ENCODE measurements at regions not wholly inside any gene's neighbourhood (a gene's known extent, or its start where the extent isn't known, plus 50 kb on each side); places are given as distances from the start of the nearest gene placed in this dataset.
"Not testable (repeated sequence)": the region's sequence is repeated elsewhere in the genome, so short reads cannot be mapped to it uniquely, and the experiment has no call there.

- Histone ChIP-seq H3K36me3 (no peaks in the 10 kb centered on the region), H3K27me3 (no peaks in the 10 kb centered on the region), H3K27ac (replicated peaks in 1 of 4) (no peak overlapping the region), H3K4me1 (no peaks in the 10 kb centered on the region), H3K9me3 (peaks cover 0 to 15% (median 7%) of the 10 kb centered on the region in 4 donors), H3K4me3 (no peak overlapping the region)
- no peak for DNase-seq (ENCODE audit: extremely low spot score)
- 71% methylated on average over 1 of the region's 1 CpG for WGBS
- TF ChIP-seq POLR2AphosphoS5 (IDR thresholded peaks at IDR 0.05) (no peak), POLR2A (IDR thresholded peaks at IDR 0.05; ENCODE audit: low read depth) (no peak), EP300 (IDR thresholded peaks at IDR 0.05) (no peak)
- TF ChIP-seq, protein P1, sequence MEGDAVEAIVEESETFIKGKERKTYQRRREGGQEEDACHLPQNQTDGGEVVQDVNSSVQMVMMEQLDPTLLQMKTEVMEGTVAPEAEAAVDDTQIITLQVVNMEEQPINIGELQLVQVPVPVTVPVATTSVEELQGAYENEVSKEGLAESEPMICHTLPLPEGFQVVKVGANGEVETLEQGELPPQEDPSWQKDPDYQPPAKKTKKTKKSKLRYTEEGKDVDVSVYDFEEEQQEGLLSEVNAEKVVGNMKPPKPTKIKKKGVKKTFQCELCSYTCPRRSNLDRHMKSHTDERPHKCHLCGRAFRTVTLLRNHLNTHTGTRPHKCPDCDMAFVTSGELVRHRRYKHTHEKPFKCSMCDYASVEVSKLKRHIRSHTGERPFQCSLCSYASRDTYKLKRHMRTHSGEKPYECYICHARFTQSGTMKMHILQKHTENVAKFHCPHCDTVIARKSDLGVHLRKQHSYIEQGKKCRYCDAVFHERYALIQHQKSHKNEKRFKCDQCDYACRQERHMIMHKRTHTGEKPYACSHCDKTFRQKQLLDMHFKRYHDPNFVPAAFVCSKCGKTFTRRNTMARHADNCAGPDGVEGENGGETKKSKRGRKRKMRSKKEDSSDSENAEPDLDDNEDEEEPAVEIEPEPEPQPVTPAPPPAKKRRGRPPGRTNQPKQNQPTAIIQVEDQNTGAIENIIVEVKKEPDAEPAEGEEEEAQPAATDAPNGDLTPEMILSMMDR (IDR thresholded peaks at IDR 0.05), result no peak
- intact Hi-C loops (cut with DNase I), result no loop called here
Observed at GRCh38 chr15:20409247-20409646, 132.4 kb downstream of the GOLGA6L6 start.

DNA sequence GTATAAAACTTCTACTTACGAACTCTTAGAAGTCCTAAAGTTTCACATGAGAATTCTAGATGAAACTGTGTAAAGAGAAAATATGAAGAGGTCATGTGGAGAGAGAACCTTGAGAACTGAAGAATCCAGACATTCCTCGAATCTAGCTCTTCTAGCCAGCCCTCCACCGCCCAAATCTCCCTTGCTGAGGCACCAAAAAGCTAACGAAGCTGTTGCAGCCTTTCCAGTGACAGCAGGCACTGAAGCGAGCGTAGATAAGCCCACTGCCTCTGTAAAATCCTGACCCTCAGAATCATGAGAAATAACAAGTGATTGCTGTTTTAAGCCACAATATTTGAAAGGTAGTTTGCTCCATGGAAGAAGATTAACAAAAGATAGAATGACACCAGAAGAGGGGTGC, 134.0 kb downstream of the GOLGA6L6 start:
- WGBS, result 48% methylated on average over 6 of the region's 6 CpGs
- Histone ChIP-seq H3K4me3 (no peak overlapping the region), H3K9me3 (peaks cover 0 to 10% (median 5%) of the 10 kb centered on the region in 4 donors), H3K27ac (replicated peaks in 1 of 4) (no peak overlapping the region), H3K36me3 (no peaks in the 10 kb centered on the region), H3K27me3 (no peaks in the 10 kb centered on the region), H3K4me1 (no peaks in the 10 kb centered on the region)
- intact Hi-C loops (cut with DNase I), result no loop called here
- TF ChIP-seq, protein P1 (IDR thresholded peaks at IDR 0.05), result no peak
- TF ChIP-seq POLR2A (IDR thresholded peaks at IDR 0.05; ENCODE audit: low read depth) (no peak), EP300 (IDR thresholded peaks at IDR 0.05) (no peak), POLR2AphosphoS5 (IDR thresholded peaks at IDR 0.05) (no peak)
- DNase-seq (ENCODE audit: extremely low spot score), result no peak

GRCh38 chr15:20404571-20404970, 137.0 kb downstream of the GOLGA6L6 start:
- H3K4me3 ChIP-seq; DNase-seq (ENCODE audit: extremely low spot score); H3K27me3 ChIP-seq; intact Hi-C loops (cut with DNase I); H3K36me3 ChIP-seq; H3K4me1 ChIP-seq; H3K27ac ChIP-seq (replicated peaks in 1 of 4): not testable (repeated sequence)
- peaks cover 0 to 17% (median 9%) of the 10 kb centered on the region in 4 donors for H3K9me3 ChIP-seq
- WGBS, result 52% methylated on average over 1 of the region's 1 CpG

GRCh38 chr15:20402586-20402985, 139.0 kb downstream of the GOLGA6L6 start:
- H3K27me3 ChIP-seq; H3K27ac ChIP-seq (replicated peaks in 1 of 4); H3K4me1 ChIP-seq; H3K36me3 ChIP-seq; H3K4me3 ChIP-seq; DNase-seq (ENCODE audit: extremely low spot score); intact Hi-C loops (cut with DNase I): not testable (repeated sequence)
- peaks cover 0 to 19% (median 10%) of the 10 kb centered on the region in 4 donors for H3K9me3 ChIP-seq
- WGBS, result 80% methylated on average over 3 of the region's 3 CpGs

DNA sequence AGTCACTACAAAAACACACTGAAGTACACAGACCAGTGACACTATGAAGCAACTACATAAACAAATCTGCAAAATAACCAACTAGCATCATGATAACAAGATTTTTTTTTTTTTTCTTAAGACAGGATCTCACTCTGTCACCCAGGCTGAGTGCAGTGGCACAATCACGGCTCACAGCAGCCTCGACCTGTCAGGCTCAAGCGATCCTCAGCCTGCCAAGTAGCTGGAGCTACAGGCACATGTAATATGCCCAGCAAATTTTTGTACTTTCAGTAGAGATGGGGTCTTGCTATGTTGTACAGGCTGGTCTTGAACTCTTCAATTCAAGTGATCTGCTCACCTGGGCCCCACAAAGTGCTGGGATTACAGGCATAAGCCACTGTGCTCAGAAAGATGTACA, 140.5 kb downstream of the GOLGA6L6 start:
- DNase-seq (ENCODE audit: extremely low spot score); H3K4me1 ChIP-seq; intact Hi-C loops (cut with DNase I); H3K27me3 ChIP-seq; H3K36me3 ChIP-seq; H3K27ac ChIP-seq (replicated peaks in 1 of 4); H3K4me3 ChIP-seq: not testable (repeated sequence)
- WGBS, result 81% methylated on average over 3 of the region's 3 CpGs
- peaks cover 0 to 15% (median 8%) of the 10 kb centered on the region in 4 donors for H3K9me3 ChIP-seq

GRCh38 chr15:20398680-20399079, 142.9 kb downstream of the GOLGA6L6 start:
- H3K27me3 ChIP-seq; H3K36me3 ChIP-seq; H3K27ac ChIP-seq (replicated peaks in 1 of 4); H3K4me3 ChIP-seq; intact Hi-C loops (cut with DNase I); H3K4me1 ChIP-seq; H3K9me3 ChIP-seq; DNase-seq (ENCODE audit: extremely low spot score): not testable (repeated sequence)
- WGBS, result 72% methylated on average over 5 of the region's 5 CpGs

DNA sequence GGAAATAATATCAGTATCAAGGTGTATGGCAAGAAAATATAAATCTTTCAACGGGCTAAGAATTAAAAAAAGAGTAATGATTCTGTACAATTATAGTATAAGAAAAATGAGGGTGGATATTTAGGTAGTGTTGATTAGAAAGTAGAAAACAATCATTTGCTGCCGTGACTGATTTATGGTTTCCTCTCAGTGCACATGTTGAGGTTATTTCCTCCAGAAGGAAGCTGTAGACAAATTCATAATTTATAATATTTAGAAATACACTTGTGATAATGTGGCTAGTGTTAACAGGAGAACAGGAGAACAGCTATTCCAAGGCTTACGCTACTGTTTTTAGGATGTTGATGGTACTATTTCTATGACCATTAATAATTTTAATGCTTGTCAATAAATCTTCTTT, 153.4 kb downstream of the GOLGA6L6 start:
- H3K4me3 ChIP-seq; H3K4me1 ChIP-seq; DNase-seq (ENCODE audit: extremely low spot score); H3K27me3 ChIP-seq; H3K9me3 ChIP-seq; H3K27ac ChIP-seq (replicated peaks in 1 of 4); intact Hi-C loops (cut with DNase I); H3K36me3 ChIP-seq: not testable (repeated sequence)
- WGBS, result 42% methylated on average over 3 of the region's 3 CpGs
